ENCODE measurements at regions not wholly inside any gene's neighbourhood (a gene's known extent, or its start where the extent isn't known, plus 50 kb on each side); places are given as distances from the start of the nearest gene placed in this dataset.

GRCh38 chr18:27855486-27855885 is 321.4 kb downstream of the CDH2 start:
- no peak for TF ChIP-seq CTCF (IDR thresholded peaks at IDR 0.05)
- no peak for TF ChIP-seq EP300 (IDR thresholded peaks at IDR 0.05)
- TF ChIP-seq POLR2AphosphoS5 (IDR thresholded peaks at IDR 0.05) = no peak
- no peak for TF ChIP-seq POLR2A (IDR thresholded peaks at IDR 0.05; ENCODE audit: low read depth)
- no peak overlapping the region for H3K4me3 ChIP-seq
- no peak overlapping the region for H3K27ac ChIP-seq (replicated peaks in 1 of 4)
- intact Hi-C loops (cut with DNase I) = no loop called here
- no peaks in the 10 kb centered on the region for H3K4me1 ChIP-seq
- H3K36me3 ChIP-seq = no peaks in the 10 kb centered on the region
- DNase-seq (ENCODE audit: extremely low spot score) = no peak
- no peaks in the 10 kb centered on the region for H3K9me3 ChIP-seq
- no peaks in the 10 kb centered on the region for H3K27me3 ChIP-seq

GRCh38 chr18:27854631-27855030 is 322.3 kb downstream of the CDH2 start:
- TF ChIP-seq POLR2AphosphoS5 (IDR thresholded peaks at IDR 0.05) (no peak), POLR2A (IDR thresholded peaks at IDR 0.05; ENCODE audit: low read depth) (no peak), CTCF (IDR thresholded peaks at IDR 0.05) (no peak), EP300 (IDR thresholded peaks at IDR 0.05) (no peak)
- Histone ChIP-seq H3K4me1 (no peaks in the 10 kb centered on the region), H3K27me3 (no peaks in the 10 kb centered on the region), H3K36me3 (no peaks in the 10 kb centered on the region), H3K27ac (replicated peaks in 1 of 4) (no peak overlapping the region), H3K4me3 (no peak overlapping the region), H3K9me3 (no peaks in the 10 kb centered on the region)
- 97% methylated on average over 1 of the region's 1 CpG for WGBS
- intact Hi-C loops (cut with DNase I) = no loop called here
- DNase-seq (ENCODE audit: extremely low spot score) = no peak

GRCh38 chr18:27848336-27848735 is 328.6 kb downstream of the CDH2 start:
- intact Hi-C loops (cut with DNase I) = no loop called here
- H3K27ac ChIP-seq (replicated peaks in 1 of 4) = no peak overlapping the region
- no peak overlapping the region for H3K4me3 ChIP-seq
- TF ChIP-seq POLR2A (IDR thresholded peaks at IDR 0.05; ENCODE audit: low read depth) = no peak
- H3K36me3 ChIP-seq = no peaks in the 10 kb centered on the region
- no peaks in the 10 kb centered on the region for H3K4me1 ChIP-seq
- no peaks in the 10 kb centered on the region for H3K9me3 ChIP-seq
- no peaks in the 10 kb centered on the region for H3K27me3 ChIP-seq
- DNase-seq (ENCODE audit: extremely low spot score) = no peak
- 85% methylated on average over 4 of the region's 4 CpGs for WGBS

- DNase-seq (ENCODE audit: extremely low spot score) = no peak
- 78% methylated on average over 4 of the region's 4 CpGs for WGBS
- Histone ChIP-seq H3K4me1 (no peaks in the 10 kb centered on the region), H3K36me3 (no peaks in the 10 kb centered on the region), H3K27ac (replicated peaks in 1 of 4) (no peak overlapping the region), H3K27me3 (no peaks in the 10 kb centered on the region), H3K4me3 (no peak overlapping the region), H3K9me3 (no peaks in the 10 kb centered on the region)
- TF ChIP-seq EP300 (IDR thresholded peaks at IDR 0.05) (no peak), CTCF (IDR thresholded peaks at IDR 0.05) (no peak), POLR2A (IDR thresholded peaks at IDR 0.05; ENCODE audit: low read depth) (no peak), POLR2AphosphoS5 (IDR thresholded peaks at IDR 0.05) (no peak)
- intact Hi-C loops (cut with DNase I) = no loop called here
Measured at GRCh38 chr18:27847412-27847811, 329.5 kb downstream of the CDH2 start.

GRCh38 chr18:27845897-27846296 is 331.0 kb downstream of the CDH2 start:
- Histone ChIP-seq H3K4me3 (no peak overlapping the region), H3K27me3 (no peaks in the 10 kb centered on the region), H3K27ac (replicated peaks in 1 of 4) (no peak overlapping the region), H3K36me3 (no peaks in the 10 kb centered on the region), H3K4me1 (no peaks in the 10 kb centered on the region), H3K9me3 (peaks cover 0 to under 1% (median 0%) of the 10 kb centered on the region in 4 donors)
- TF ChIP-seq POLR2AphosphoS5 (IDR thresholded peaks at IDR 0.05) (no peak), POLR2A (IDR thresholded peaks at IDR 0.05; ENCODE audit: low read depth) (no peak), EP300 (IDR thresholded peaks at IDR 0.05) (no peak), CTCF (IDR thresholded peaks at IDR 0.05) (no peak)
- WGBS = 96% methylated on average over 2 of the region's 2 CpGs
- intact Hi-C loops (cut with DNase I) = no loop called here
- DNase-seq (ENCODE audit: extremely low spot score) = no peak

Measured in esophagus muscularis mucosa (tissue), 4 donors.